SK-N-SH treated with all-trans-retinoic acid at 6 μM for 48 hours (cell line): ENCODE measurements at regions not wholly inside any gene's neighbourhood (a gene's known extent, or its start where the extent isn't known, plus 50 kb on each side); places are given as distances from the start of the nearest gene placed in this dataset.

Experiments
- OSR1 ChIP-seq: fragments of 250-450 bp; sonication (Bioruptor Pico); IDR thresholded peaks from 2 replicates; pipeline ENCODE4 v1.8.0; 2022; ENCODE audit warnings: moderate library complexity, mild to moderate bottlenecking, inconsistent platforms
- PPARA ChIP-seq: fragments of 250-450 bp; sonication (Bioruptor Pico); IDR thresholded peaks from 2 replicates; pipeline ENCODE4 v1.5.0; 2020; ENCODE audit warnings: mild to moderate bottlenecking, borderline replicate concordance
- SNAI2 ChIP-seq: fragments of 250-450 bp; sonication (Bioruptor Pico); IDR thresholded peaks from 2 replicates; pipeline ENCODE4 v1.5.0; 2020; ENCODE audit warnings: mild to moderate bottlenecking, moderate library complexity
- TCF4 ChIP-seq: fragments of 250-450 bp; sonication (Bioruptor Pico); IDR thresholded peaks from 2 replicates; pipeline ENCODE4 v1.8.0; 2021; ENCODE audit warnings: mild to moderate bottlenecking, moderate library complexity, borderline replicate concordance
- TOX ChIP-seq: fragments of 250-450 bp; sonication (Bioruptor Pico); IDR thresholded peaks from 2 replicates; pipeline ENCODE4 v1.8.0; 2021; ENCODE audit warnings: mild to moderate bottlenecking, moderate library complexity, borderline replicate concordance
- ZFP30 ChIP-seq: fragments of 450-650 bp; formaldehyde crosslinking; IDR thresholded peaks from 2 replicates; pipeline ENCODE4 v1.5.0; 2022; ENCODE audit warnings: mild to moderate bottlenecking, moderate library complexity
- ZNF565 ChIP-seq: fragments of 450-650 bp; formaldehyde crosslinking; conservative IDR thresholded peaks from 2 replicates; pipeline ENCODE4 v1.5.0; 2020; ENCODE audit warnings: low read depth, mild to moderate bottlenecking, moderate library complexity
- ZNF8 ChIP-seq: fragments of 450-650 bp; formaldehyde crosslinking; IDR thresholded peaks from 2 replicates; pipeline ENCODE4 v1.5.0; 2020; ENCODE audit warnings: mild to moderate bottlenecking, moderate library complexity
- TF ChIP-seq, protein P1 (sequence below): fragments of 250-450 bp; sonication (Bioruptor Pico); IDR thresholded peaks from 2 replicates; pipeline ENCODE4 v1.8.0; 2021; ENCODE audit warnings: low read depth, mild to moderate bottlenecking, moderate library complexity, borderline replicate concordance

DNA sequence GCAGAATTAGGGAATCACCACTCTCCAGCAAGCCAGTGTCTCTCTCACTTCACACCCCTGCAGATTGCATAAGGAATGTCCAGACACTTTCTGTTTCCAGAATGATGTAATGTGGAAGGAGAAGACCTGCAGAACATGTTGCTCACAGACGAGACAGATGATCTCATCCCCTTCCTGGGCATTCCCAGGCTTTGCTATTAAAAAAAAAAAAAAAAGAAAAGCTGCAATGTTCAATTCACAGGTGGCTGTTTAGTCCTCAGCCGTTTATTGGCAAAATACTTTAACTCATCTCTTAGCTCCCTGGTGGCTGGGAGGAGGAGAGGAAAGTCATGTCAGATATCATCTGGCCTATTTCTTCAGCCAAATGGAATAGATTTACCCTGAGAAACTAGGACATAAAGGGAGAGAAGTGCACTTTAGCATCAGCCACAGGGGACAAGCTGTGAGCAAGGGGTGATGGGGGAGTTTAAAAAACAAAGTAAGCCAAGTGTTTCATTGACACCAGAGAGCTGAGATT lies 95.9 kb upstream of the TNC start:
- TF ChIP-seq ZFP30 (CRISPR knock-in tag) (no peak), TOX (CRISPR knock-in tag) (no peak), SNAI2 (CRISPR knock-in tag) (no peak), PPARA (no peak), ZNF8 (CRISPR knock-in tag) (no peak), OSR1 (CRISPR knock-in tag) (no peak), ZNF565 (no peak), TCF4 (CRISPR knock-in tag) (no peak; the same call in 1 of the 2 replicates)
- TF ChIP-seq, protein P1, sequence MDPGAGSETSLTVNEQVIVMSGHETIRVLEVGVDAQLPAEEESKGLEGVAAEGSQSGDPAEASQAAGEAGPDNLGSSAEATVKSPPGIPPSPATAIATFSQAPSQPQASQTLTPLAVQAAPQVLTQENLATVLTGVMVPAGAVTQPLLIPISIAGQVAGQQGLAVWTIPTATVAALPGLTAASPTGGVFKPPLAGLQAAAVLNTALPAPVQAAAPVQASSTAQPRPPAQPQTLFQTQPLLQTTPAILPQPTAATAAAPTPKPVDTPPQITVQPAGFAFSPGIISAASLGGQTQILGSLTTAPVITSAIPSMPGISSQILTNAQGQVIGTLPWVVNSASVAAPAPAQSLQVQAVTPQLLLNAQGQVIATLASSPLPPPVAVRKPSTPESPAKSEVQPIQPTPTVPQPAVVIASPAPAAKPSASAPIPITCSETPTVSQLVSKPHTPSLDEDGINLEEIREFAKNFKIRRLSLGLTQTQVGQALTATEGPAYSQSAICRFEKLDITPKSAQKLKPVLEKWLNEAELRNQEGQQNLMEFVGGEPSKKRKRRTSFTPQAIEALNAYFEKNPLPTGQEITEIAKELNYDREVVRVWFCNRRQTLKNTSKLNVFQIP (CRISPR knock-in tag): no peak
